Ovary (tissue), 7 donors: ENCODE measurements at regions not wholly inside any gene's neighbourhood (a gene's known extent, or its start where the extent isn't known, plus 50 kb on each side); places are given as distances from the start of the nearest gene placed in this dataset.

Source experiments
- DNase-seq, 5 donors: peaks; one replicate each; pipeline ENCODE4 v3.0.0-alpha.2; 2019 to 2020
- H3K27ac ChIP-seq, 2 donors: fragments of 200-600 bp; one replicate each; pipeline versions ENCODE4 v1.5.1 to v1.8.0; 2019 to 2022
- H3K27me3 ChIP-seq: fragments of 200-600 bp; one replicate; pipeline ENCODE4 v1.8.0; 2022
- H3K36me3 ChIP-seq: fragments of 200-600 bp; sonication (generic); one replicate; pipeline ENCODE4 v1.5.1; 2019
- H3K4me1 ChIP-seq: one replicate; pipeline ENCODE4 v1.8.1; 2013; ENCODE audit warnings: mild to moderate bottlenecking, moderate library complexity; ENCODE audit not compliant: insufficient read depth
- H3K4me3 ChIP-seq: fragments of 200-600 bp; sonication (generic); one replicate; pipeline ENCODE4 v1.5.1; 2017
- H3K9me3 ChIP-seq, 2 donors: fragments of 200-600 bp in 1 of 2; sonication (generic) in 1 of 2; one replicate each; pipeline versions ENCODE4 v1.5.1 to v1.8.1; 2013 to 2019; ENCODE audit warnings: mild to moderate bottlenecking in 1 of 2, moderate library complexity in 1 of 2
- CTCF ChIP-seq, 3 donors: fragments of 450-650 bp in 2 of 3; fragments of 200-600 bp in 1 of 3; IDR thresholded peaks; one replicate each; pipeline versions ENCODE4 v1.5.1 to v1.8.0; 2016 to 2022; ENCODE audit warnings: antibody characterized with exemption in 3 of 3, mild to moderate bottlenecking in 1 of 3
- EP300 ChIP-seq: sonication (generic); formaldehyde crosslinking; IDR thresholded peaks from one replicate; pipeline ENCODE4 v1.6.1; 2017; ENCODE audit warnings: antibody characterized with exemption
- POLR2A ChIP-seq: fragments of 450-650 bp; IDR thresholded peaks from one replicate; pipeline ENCODE4 v1.6.1; 2017; ENCODE audit warnings: antibody characterized with exemption, mild to moderate bottlenecking, moderate library complexity
- WGBS, 3 donors: extraction: QIAGEN DNeasy Blood & Tissue Kit in 1 of 3; methylation state at CpG; one replicate each; pipeline versions ENCODE4 v1.1.5 to v1.1.7; 2013 to 2017; 5-methylcytosine and 5-hydroxymethylcytosine counted together
- intact Hi-C, 4 donors: fragments of 100-400 bp; cut with DNase I; formaldehyde crosslinking; loops; one replicate each; pipeline versions ENCODE4 v1.11.0 to v1.15.1; 2022 to 2023
- donor health status: DM: no; HTN: no; CAD: no; lungs with moderate emphysema.
- donor health status: DM: no; HTN: no; CAD: no.
- donor health status: Bipolar disorder and iron deficiency.
- donor health status: DM: no; HTN: no; CAD: no.
- donor health status: DM: yes; HTN: yes; CAD: no.

GRCh38 chr15:39247574-39247973 lies 333.3 kb upstream of the THBS1 start:
- WGBS, 3 donors = 96 to 98% (median 96%) methylated on average over 1 of the region's 1 CpG

GRCh38 chr15:39248204-39248603 lies 332.7 kb upstream of the THBS1 start:
- Histone ChIP-seq H3K27me3 (no peaks in the 10 kb centered on the region), H3K9me3 (no peaks in the 10 kb centered on the region), H3K36me3 (no peaks in the 10 kb centered on the region), H3K4me1 (no peaks in the 10 kb centered on the region), H3K4me3 (no peak overlapping the region), H3K27ac (no peak overlapping the region)
- peak in 2 of 5 donors; percentile 24 to 26 for DNase-seq
- WGBS, 3 donors = 24 to 47% (median 27%) methylated on average over 4 of the region's 4 CpGs
- intact Hi-C loops = no loop called here
- TF ChIP-seq EP300 (no peak), POLR2A (no peak), CTCF (IDR thresholded peaks at IDR 0.05) (no peak)

More at GRCh38 chr15:39247574-39247973, 333.3 kb upstream of the THBS1 start:
- Histone ChIP-seq H3K36me3 (no peaks in the 10 kb centered on the region), H3K27ac (no peak overlapping the region), H3K9me3 (no peaks in the 10 kb centered on the region), H3K4me1 (no peaks in the 10 kb centered on the region), H3K4me3 (no peak overlapping the region), H3K27me3 (no peaks in the 10 kb centered on the region)
- no peak for TF ChIP-seq CTCF (IDR thresholded peaks at IDR 0.05)
- no peak for TF ChIP-seq POLR2A
- TF ChIP-seq EP300 = no peak
- intact Hi-C loops = no loop called here
- DNase-seq = no peak

GRCh38 chr15:39250001-39250400 lies 330.9 kb upstream of the THBS1 start:
- no peaks in the 10 kb centered on the region for H3K9me3 ChIP-seq
- no peak for TF ChIP-seq CTCF (IDR thresholded peaks at IDR 0.05)
- no peak for TF ChIP-seq POLR2A
- WGBS, 3 donors = 41 to 69% (median 59%) methylated on average over 1 of the region's 1 CpG
- no peaks in the 10 kb centered on the region for H3K36me3 ChIP-seq
- no peaks in the 10 kb centered on the region for H3K27me3 ChIP-seq
- H3K4me1 ChIP-seq = no peaks in the 10 kb centered on the region
- DNase-seq = no peak
- no peak overlapping the region for H3K27ac ChIP-seq
- no peak overlapping the region for H3K4me3 ChIP-seq
- intact Hi-C loops = no loop called here

- WGBS, 3 donors = 86 to 89% (median 89%) methylated on average over 4 of the region's 4 CpGs
- intact Hi-C loops = no loop called here
Measured at GRCh38 chr15:39250460-39251186, 330.3 kb upstream of the THBS1 start.

More at GRCh38 chr15:39250460-39251186, 330.3 kb upstream of the THBS1 start:
- Histone ChIP-seq H3K9me3 (no peaks in the 10 kb centered on the region), H3K36me3 (no peaks in the 10 kb centered on the region), H3K27me3 (no peaks in the 10 kb centered on the region), H3K4me1 (no peaks in the 10 kb centered on the region), H3K4me3 (no peak overlapping the region), H3K27ac (no peak overlapping the region)
- TF ChIP-seq EP300 = no peak
- TF ChIP-seq CTCF (IDR thresholded peaks at IDR 0.05) = no peak
- TF ChIP-seq POLR2A = no peak
- no peak for DNase-seq
